Panc1 (cell line): ENCODE measurements at regions not wholly inside any gene's neighbourhood (a gene's known extent, or its start where the extent isn't known, plus 50 kb on each side); places are given as distances from the start of the nearest gene placed in this dataset.

Experiments
- CTCF ChIP-seq: fragments of 450-650 bp; IDR thresholded peaks from 2 replicates; pipeline ENCODE4 v1.5.1; 2017; ENCODE audit warnings: mild to moderate bottlenecking
- POLR2AphosphoS5 ChIP-seq: IDR thresholded peaks from 2 replicates; pipeline ENCODE4 v1.6.1; 2012; ENCODE audit warnings: mild to moderate bottlenecking, low read depth, low read length, moderate library complexity
- REST ChIP-seq, 2 experiments: IDR thresholded peaks; 2 replicates each; pipeline ENCODE4 v1.6.1; 2011 to 2012; ENCODE audit warnings: low read depth in 2 of 2, control low read depth in 1 of 2, low read length in 1 of 2, mild to moderate bottlenecking in 1 of 2, moderate library complexity in 1 of 2; ENCODE audit not compliant: insufficient read depth in 1 of 2
- TCF7L2 ChIP-seq: IDR thresholded peaks from 2 replicates; pipeline ENCODE4 v1.6.1; 2011; ENCODE audit warnings: mild to moderate bottlenecking, low read depth, low read length, inconsistent platforms

GRCh38 chr14:103241531-103241930 is 92.5 kb upstream of the EIF5 start:
- TF ChIP-seq CTCF (no peak), REST (IDR thresholded peaks at IDR 0.05; ENCODE audit: insufficient read depth in 1 of 2, low read depth in 2 of 2, low read length in 1 of 2) (no peak), TCF7L2 (no peak), POLR2AphosphoS5 (no peak)
